ENCODE measurements at regions not wholly inside any gene's neighbourhood (a gene's known extent, or its start where the extent isn't known, plus 50 kb on each side); places are given as distances from the start of the nearest gene placed in this dataset.
A peak's percentile ranks its signal among the peaks of the same experiment; 100 is the strongest.

DNA sequence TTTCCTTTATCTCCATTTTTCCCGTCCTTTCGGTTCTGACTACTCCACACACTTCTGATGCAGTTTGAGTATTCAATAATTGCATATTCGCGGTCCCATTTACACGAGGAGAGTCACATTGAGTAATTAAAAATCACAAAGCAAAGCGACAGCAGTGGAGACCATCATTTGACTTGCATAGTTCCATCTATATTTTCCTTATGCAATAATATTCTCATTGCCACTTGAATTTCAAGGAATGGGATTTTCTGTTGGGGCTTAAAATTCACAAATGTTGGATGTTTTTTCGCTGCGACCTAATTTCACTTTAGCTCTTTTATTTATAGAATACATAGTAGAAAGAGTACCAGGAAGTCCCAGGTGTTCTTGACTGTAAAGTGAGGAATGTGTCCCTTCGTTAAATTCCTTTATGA is 186.8 kb downstream of the ZEB2 start:
- TF ChIP-seq, protein P1, sequence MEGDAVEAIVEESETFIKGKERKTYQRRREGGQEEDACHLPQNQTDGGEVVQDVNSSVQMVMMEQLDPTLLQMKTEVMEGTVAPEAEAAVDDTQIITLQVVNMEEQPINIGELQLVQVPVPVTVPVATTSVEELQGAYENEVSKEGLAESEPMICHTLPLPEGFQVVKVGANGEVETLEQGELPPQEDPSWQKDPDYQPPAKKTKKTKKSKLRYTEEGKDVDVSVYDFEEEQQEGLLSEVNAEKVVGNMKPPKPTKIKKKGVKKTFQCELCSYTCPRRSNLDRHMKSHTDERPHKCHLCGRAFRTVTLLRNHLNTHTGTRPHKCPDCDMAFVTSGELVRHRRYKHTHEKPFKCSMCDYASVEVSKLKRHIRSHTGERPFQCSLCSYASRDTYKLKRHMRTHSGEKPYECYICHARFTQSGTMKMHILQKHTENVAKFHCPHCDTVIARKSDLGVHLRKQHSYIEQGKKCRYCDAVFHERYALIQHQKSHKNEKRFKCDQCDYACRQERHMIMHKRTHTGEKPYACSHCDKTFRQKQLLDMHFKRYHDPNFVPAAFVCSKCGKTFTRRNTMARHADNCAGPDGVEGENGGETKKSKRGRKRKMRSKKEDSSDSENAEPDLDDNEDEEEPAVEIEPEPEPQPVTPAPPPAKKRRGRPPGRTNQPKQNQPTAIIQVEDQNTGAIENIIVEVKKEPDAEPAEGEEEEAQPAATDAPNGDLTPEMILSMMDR (IDR thresholded peaks at IDR 0.05; ENCODE audit: insufficient read depth, low read depth, low read length): no peak
- ChIA-PET CTCF (no interaction called here), POLR2A (no interaction called here)
- DNase-seq (ENCODE audit: low read depth): no peak
- Histone ChIP-seq H3K36me3 (ENCODE audit: control insufficient read depth, insufficient read depth, low read length) (no peaks in the 10 kb centered on the region), H3K4me3 (ENCODE audit: low read depth, low read length) (peak overlapping the region; percentile 47; the same call in 1 of the 2 replicates), H3K27me3 (ENCODE audit: control insufficient read depth, insufficient read depth, low read length) (no peaks in the 10 kb centered on the region)

DNA sequence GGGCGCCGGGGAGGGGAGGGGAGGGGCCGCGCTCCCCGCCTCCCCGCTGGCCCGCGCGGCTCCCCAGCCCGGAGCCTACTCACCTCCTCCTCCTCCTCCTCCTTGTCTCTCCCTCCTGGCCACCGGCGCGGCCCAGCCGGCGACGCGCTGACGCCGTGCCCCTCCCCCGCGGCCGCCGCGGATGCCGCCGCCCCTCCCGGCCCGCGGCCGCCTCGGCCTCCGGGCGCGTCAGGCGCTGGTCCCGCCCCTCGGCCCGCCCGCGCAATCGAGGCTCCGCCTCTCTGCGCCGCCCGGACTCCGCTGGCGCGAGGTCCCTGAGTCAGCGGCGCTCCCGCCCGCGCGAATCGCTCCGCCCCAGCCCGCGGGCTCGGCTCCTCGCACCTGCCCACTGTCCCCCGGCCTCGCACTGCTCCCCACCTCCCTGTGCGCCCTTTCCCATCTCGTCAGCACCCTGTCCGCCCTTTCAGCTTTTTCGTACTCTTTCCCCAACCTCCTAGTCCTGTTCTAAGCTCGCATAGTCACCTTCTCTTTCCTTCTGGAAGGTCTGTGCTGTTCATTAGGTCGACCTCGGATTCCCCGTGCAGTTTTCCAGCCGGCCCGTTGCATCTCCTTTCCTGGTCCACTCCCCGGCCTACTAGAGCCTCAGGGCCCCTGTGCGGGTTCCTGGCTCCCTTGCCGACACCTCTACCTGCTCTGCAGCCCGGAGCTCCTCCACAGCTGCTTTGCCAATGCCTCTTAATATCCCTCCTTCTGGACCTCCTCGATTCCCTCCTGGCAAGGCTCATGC is 187.4 kb downstream of the ZEB2 start:
- no peaks in the 10 kb centered on the region for H3K27me3 ChIP-seq (ENCODE audit: control insufficient read depth, insufficient read depth, low read length)
- peak; percentile 44 for DNase-seq (ENCODE audit: low read depth)
- ChIA-PET CTCF (no interaction called here), POLR2A (interaction anchor here (0.6 kb wide), 1 partner anchor 37 kb away, joined by 3 read pairs; no protein-coding TSS in a partner anchor)
- TF ChIP-seq, protein P1 (IDR thresholded peaks at IDR 0.05; ENCODE audit: insufficient read depth, low read depth, low read length): no peak
- peak overlapping the region; percentile 59 for H3K4me3 ChIP-seq (ENCODE audit: low read depth, low read length)
- H3K36me3 ChIP-seq (ENCODE audit: control insufficient read depth, insufficient read depth, low read length): no peaks in the 10 kb centered on the region

DNA sequence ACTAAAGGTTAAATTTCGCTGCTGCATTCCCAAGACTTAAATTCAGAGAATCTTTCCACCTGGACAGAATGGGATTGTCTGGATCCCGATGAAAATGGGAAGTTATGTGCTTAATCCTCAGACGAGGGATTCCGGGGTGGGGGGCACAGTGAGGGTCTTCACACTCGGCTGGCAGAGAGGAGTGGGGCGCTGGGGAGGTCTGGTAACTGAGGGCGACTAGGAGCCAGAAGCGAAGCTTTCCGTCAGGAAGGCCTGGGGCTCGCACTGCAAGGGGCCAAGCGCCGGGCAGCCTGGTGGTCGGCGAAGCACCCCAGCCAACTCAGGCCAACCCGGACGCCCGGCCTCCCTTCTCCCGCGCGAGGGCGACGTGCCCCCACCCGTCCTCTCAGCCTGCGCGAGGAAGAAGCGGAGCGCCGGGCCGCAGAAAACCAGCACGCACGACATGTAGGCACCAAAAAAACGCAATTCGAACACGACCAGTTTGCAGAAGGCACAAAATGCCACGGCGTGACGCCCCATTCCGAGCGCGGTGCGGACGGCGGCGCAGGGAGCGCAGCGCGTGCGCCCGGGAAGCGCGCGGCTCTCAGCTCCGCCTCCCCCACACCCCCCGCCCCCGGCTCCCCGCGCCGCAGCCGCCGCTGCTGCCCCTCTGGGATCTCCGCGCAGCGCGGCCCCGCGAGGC is 188.1 kb downstream of the ZEB2 start:
- Histone ChIP-seq H3K36me3 (ENCODE audit: control insufficient read depth, insufficient read depth, low read length) (no peaks in the 10 kb centered on the region), H3K27me3 (ENCODE audit: control insufficient read depth, insufficient read depth, low read length) (no peaks in the 10 kb centered on the region), H3K4me3 (ENCODE audit: low read depth, low read length) (peak overlapping the region; percentile 59)
- TF ChIP-seq, protein P1 (IDR thresholded peaks at IDR 0.05; ENCODE audit: insufficient read depth, low read depth, low read length): peak; percentile 47
- DNase-seq (ENCODE audit: low read depth): no peak
- ChIA-PET CTCF (no interaction called here), POLR2A (interaction anchor here (0.6 kb wide), 1 partner anchor 37 kb away, joined by 3 read pairs; no protein-coding TSS in a partner anchor)

DNA sequence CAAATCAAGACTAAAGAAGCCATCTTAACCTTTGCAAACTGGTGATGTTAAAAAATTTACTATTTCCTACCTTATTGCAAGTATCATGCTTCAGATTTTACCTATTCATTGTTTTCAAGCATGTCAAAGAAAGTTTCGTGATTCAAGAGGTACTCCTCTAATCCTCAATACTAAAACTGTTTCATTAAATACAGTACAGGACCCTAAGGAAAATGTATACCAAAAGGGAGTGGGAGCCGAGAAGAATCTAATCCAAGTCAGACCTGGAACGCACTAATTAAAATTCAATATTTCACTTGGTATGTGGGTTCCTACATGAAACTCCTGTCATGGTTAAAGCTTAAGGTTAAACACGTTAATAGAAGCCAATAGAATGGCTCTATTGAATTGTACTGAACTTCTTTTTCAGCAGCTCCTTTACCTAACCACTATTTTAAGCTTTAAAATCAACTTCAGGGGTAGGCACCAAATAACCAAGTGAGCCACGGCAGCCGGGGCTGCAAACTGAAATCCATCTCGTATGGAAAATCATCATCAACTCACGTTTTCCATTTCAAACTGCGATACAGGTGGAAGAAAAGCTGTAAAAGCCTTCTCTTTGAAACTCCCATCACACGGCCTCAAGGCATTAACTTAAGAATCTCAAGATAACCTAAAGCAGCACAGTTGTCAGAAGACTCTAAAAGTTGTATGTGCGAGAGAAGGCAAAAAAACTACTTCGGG is 188.8 kb downstream of the ZEB2 start:
- no peak for DNase-seq (ENCODE audit: low read depth)
- POLR2A ChIA-PET: no interaction called here
- H3K27me3 ChIP-seq (ENCODE audit: control insufficient read depth, insufficient read depth, low read length): no peaks in the 10 kb centered on the region
- TF ChIP-seq, protein P1 (IDR thresholded peaks at IDR 0.05; ENCODE audit: insufficient read depth, low read depth, low read length): no peak
- no peaks in the 10 kb centered on the region for H3K36me3 ChIP-seq (ENCODE audit: control insufficient read depth, insufficient read depth, low read length)
- peak overlapping the region; percentile 59 for H3K4me3 ChIP-seq (ENCODE audit: low read depth, low read length)
- CTCF ChIA-PET: no interaction called here

DNA sequence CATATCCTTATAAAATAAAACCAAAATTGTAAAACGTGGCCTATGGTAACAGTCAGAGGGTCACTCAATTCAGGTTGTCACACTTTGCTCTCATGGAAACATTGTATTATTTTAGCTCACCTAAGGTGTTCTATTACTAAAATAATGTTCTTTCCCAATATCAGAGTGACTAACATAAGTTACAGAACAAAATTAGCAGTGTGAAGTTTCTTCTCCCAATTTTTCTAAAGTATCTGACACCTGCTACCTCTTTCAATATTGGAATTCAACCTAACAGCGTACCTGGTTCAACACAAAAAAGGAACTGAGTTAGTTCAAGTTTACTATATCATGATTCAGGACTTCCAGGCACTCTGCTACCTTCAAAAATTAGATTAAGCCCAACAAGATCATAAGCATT is 190.4 kb downstream of the ZEB2 start:
- no peak for DNase-seq (ENCODE audit: low read depth)
- H3K27me3 ChIP-seq (ENCODE audit: control insufficient read depth, insufficient read depth, low read length): no peaks in the 10 kb centered on the region
- CTCF ChIA-PET: no interaction called here
- H3K36me3 ChIP-seq (ENCODE audit: control insufficient read depth, insufficient read depth, low read length): no peaks in the 10 kb centered on the region
- POLR2A ChIA-PET: no interaction called here
- TF ChIP-seq, protein P1 (IDR thresholded peaks at IDR 0.05; ENCODE audit: insufficient read depth, low read depth, low read length): no peak
- no peak overlapping the region for H3K4me3 ChIP-seq (ENCODE audit: low read depth, low read length)
